GM21786 (cell line): ENCODE measurements at regions not wholly inside any gene's neighbourhood (a gene's known extent, or its start where the extent isn't known, plus 50 kb on each side); places are given as distances from the start of the nearest gene placed in this dataset.

Experiments
- ATAC-seq: cut with Tn5 transposase; IDR thresholded peaks from one replicate; pipeline ENCODE4 v1.9.1; 2021; ENCODE audit not compliant: unreplicated experiment

GRCh38 chr2:187139469-187139868 lies 290.5 kb upstream of the ZSWIM2 start:
- no peak for ATAC-seq

DNA sequence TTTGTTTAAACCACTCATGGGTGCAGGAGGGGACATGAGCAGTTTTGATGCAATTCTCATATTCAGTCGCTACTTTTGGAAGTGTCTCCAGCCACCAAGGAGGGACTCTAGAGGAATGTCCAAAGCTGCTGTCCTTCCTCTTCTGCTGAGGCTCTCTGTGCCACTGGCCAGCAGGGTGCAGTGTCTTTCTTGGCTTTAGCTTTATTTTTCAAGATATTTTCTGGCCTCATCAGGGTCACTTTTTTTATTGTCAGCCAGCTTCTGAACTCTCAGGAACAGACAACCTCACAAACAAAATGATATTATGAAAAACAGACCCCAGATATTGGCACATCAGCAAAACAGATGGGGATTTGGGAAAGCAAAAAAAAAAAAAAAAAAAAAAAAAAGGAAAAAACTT lies 289.3 kb upstream of the ZSWIM2 start:
- peak; percentile 90 for ATAC-seq

DNA sequence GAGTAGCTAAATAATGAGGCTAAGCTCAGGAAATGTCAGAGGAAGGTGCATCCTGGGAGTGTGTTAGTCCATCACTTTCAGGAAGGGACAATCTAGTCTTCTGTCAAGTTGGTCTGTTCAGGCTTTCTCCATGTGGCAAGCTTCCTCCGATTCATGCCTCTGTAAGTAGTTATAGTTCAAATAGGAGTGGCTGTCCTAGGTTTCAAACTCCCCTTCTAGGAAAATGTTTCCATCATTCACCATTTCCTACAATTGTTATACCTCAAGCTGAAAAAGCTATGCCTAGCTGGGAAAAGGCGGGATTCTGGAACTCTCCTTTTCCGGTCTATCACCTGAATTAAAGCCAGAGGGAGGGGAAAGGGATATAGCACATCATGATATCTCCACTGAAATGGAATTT lies 287.7 kb upstream of the ZSWIM2 start:
- ATAC-seq: no peak

GRCh38 chr2:187134306-187134705 lies 285.3 kb upstream of the ZSWIM2 start:
- ATAC-seq: no peak

DNA sequence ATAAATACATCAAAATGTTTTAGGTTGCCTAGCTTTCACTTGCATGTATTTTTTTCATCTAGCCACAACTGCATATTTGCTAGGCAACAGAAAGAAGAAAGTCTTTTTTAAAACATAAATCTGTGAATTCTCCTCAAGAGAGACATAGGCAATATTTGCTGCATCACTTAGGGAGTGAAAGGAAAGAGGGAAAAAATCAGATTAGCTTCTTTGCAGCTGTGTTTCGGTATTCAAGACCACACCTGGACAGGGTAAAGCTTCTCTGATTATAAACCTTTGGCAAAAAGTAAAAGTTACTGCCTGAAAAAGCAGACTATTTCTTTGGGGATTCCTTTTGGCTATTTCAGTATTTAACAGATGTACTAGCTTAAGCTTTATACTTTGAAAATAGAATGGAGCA lies 280.9 kb upstream of the ZSWIM2 start:
- no peak for ATAC-seq

- no peak for ATAC-seq
Measured at GRCh38 chr2:187129306-187129705, 280.3 kb upstream of the ZSWIM2 start.

- ATAC-seq: no peak
Measured at GRCh38 chr2:187126247-187127005, 277.5 kb upstream of the ZSWIM2 start.

DNA sequence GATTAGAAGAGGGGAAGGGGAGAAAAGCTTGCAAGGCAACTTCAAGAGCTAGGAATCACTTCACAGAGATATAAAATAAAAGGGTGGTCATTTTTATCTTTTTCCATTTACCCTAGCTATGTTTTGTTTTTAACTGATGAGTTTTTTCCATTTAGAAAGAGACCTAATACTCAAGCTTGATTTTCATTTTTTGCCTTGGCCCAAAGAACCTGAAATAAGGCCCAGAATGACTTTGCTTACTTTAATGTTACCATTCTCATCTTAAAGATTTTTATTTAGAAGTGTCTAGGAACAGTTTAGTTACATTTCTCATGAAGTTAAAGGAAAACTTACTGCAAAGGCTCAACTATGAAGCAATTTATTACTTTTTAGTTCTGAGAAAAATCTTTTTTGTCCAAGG lies 276.3 kb upstream of the ZSWIM2 start:
- no peak for ATAC-seq

- ATAC-seq: no peak
Measured at GRCh38 chr2:187124529-187124928, 275.6 kb upstream of the ZSWIM2 start.

DNA sequence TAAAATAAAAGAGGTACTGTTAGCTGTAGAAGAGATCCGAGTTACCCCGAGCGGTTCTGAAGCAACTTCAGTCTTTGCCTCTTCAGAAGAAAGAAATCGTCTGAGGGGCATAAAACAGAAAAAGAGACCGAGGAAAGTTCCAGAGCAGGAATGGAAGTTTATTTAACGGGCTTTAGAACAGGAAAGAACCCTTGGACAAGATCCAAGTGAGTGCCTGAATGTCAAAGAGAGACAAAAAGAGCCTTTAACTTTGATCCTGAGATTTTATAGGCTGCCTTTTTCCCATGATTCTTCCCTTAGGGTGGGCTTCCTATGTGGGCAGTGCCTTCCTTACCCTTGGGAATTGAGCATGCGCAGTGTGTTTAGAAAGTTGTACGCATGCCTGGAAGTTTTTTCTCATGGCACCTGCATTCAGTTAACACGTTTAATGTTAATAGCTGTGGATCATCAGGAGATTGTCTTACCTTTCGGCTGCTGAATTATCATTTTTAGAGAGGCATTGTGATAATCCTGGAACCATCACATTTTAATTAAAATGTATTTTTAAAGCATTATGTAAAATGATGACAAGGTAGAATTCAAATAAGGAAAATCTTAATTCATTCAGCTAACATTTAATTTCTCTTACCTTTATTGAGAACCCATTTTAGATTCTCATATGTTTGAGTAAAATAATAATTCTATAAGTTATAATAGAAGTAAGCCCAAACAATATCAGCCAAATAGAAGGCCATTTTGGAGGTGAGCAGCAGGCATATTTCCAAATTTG lies 269.5 kb upstream of the ZSWIM2 start:
- no peak for ATAC-seq

- ATAC-seq: no peak
Measured at GRCh38 chr2:187117483-187117882, 268.5 kb upstream of the ZSWIM2 start.

DNA sequence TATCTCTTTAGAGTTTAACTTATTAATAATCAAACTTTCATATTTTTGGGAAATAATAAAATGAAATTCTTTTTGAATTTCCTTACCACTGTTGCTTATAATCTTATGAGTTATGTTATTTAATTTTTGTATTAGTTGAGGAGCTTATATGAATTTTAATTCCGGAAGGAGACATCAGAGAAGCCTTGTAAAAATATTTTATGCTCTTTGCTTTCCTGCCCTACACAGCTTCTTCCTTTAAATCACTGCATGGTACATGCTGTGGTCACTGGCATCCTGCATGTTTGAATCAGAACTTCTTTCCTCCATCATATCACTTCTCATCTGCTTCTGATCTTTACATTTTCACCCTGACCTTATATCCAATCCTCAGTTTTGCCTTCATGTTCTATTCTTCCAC lies 266.7 kb upstream of the ZSWIM2 start:
- ATAC-seq: no peak

DNA sequence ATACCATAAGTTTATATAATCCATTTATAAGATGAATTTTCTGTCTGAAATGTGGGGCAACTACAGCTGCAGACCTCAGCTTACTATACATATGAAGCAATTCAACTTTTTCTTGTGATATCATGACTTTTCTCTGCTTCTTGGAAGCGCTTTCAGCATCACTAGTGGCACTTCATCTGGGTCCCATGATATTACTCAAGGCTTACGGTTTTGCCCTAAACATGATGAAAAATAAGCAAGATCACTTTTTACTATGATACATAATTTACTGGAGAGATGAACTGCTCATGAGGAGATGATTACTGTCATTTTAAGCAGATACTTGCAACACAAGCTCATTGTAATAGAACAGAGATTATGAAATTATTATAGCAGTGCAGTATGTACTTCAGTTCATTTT lies 258.0 kb upstream of the ZSWIM2 start:
- ATAC-seq: no peak

- no peak for ATAC-seq
Measured at GRCh38 chr2:187105218-187105617, 256.2 kb upstream of the ZSWIM2 start.

GRCh38 chr2:187102381-187102780 lies 253.4 kb upstream of the ZSWIM2 start:
- no peak for ATAC-seq

DNA sequence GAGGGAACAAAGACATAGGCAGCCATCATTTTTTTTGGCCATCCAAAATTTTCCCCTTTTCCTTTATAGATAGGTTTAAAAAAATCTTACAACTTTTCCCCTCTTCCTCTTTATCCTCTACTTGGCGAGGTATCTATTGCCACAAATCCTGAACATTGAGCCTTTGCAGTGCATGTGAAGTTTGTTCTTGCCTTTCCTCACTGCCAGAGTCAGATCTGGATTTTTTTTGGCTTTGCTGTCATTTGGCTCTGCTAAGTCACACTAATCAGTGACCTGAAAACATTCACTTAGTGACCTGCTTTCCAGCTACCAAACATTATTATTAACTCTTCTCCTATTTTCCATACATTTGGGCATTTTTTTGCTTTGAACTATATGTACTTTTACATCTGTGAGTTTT lies 249.2 kb upstream of the ZSWIM2 start:
- no peak for ATAC-seq

GRCh38 chr2:187093771-187094412 lies 244.9 kb upstream of the ZSWIM2 start:
- ATAC-seq: no peak

DNA sequence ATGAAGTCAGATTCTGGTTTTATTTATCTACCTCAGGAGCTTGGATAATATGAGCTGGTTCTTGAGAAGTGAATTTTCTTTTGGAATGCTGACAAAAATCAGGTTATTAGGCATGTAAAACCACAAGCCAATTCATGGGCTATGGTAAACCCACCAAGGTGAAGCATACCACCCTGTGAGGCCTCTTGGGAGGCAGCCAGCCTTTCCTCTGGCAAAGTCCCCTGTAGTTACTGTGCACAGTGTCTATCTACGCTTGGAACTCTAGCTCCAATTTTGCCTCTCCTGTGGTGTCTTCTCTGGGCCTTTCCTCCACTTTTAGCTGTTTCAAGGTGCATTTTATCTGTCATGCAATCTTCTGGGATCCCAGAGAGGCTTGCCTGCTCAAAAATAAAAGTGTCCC lies 242.7 kb upstream of the ZSWIM2 start:
- ATAC-seq: no peak

GRCh38 chr2:187084524-187084923 lies 235.6 kb upstream of the ZSWIM2 start:
- ATAC-seq: no peak

DNA sequence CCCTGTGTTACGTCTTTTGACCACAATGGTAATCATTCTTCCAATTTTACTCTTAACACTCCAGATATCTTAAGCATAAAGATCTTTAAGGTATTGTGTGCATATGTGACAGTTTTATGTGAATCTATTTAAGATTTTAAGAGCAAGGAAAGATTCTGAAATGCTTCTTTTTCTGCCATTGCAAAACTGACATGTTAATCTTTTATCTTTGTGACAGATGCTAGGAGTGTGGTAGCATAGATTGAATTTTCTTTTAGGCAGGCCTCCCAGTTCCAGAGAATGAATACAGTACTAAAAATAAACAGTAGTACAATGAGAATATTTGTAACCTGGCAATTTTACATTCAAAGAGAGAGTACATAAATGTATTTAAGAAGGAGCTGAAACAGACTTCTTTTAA lies 232.5 kb upstream of the ZSWIM2 start:
- ATAC-seq: no peak

DNA sequence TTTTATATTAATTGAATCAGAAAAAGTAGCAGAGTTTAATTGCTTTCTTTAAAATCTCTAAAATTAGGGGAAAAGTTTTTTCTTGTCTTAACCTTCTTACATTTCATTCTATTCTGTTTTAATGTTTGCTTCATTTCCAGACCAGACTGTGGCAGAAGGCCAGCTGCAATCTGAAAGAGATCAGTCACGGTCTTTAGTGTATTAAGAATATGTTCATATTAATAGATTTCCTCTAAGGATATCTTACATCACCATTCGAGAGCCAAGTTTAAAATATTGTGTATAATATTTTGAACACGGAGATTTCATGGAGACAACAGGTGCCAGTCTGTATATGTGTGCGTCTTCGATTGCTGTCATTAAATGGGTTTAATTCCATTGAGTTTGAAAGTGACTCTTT lies 230.9 kb upstream of the ZSWIM2 start:
- ATAC-seq: no peak

- ATAC-seq: no peak
Measured at GRCh38 chr2:187078297-187078696, 229.3 kb upstream of the ZSWIM2 start.
